GM06990 (cell line): ENCODE measurements at regions not wholly inside any gene's neighbourhood (a gene's known extent, or its start where the extent isn't known, plus 50 kb on each side); places are given as distances from the start of the nearest gene placed in this dataset.
"Not testable (repeated sequence)": the region's sequence is repeated elsewhere in the genome, so short reads cannot be mapped to it uniquely, and the experiment has no call there.

Source experiments
- DNase-seq: peaks from one replicate; pipeline ENCODE4 v3.0.0-alpha.2; 2011; ENCODE audit not compliant: insufficient read length; ENCODE audit errors: extremely low read depth
- H3K27me3 ChIP-seq: replicated peaks from 2 replicates; pipeline ENCODE4 v1.6.0; 2011; ENCODE audit warnings: low read length; ENCODE audit not compliant: control insufficient read depth, insufficient read depth
- H3K36me3 ChIP-seq: 2 replicates; pipeline ENCODE4 v1.5.1; 2011; ENCODE audit warnings: low read length; ENCODE audit not compliant: control insufficient read depth, insufficient read depth
- H3K4me3 ChIP-seq: replicated peaks from 2 replicates; pipeline ENCODE4 v1.5.1; 2011; ENCODE audit warnings: low read depth, mild to moderate bottlenecking, control low read depth, low read length
- TF ChIP-seq, protein P1 (sequence below): IDR thresholded peaks from 2 replicates; pipeline ENCODE4 v1.5.1; 2011; ENCODE audit warnings: low read length, control low read depth, mild to moderate bottlenecking, inconsistent platforms; ENCODE audit not compliant: insufficient read depth, poor library complexity, severe bottlenecking

DNA sequence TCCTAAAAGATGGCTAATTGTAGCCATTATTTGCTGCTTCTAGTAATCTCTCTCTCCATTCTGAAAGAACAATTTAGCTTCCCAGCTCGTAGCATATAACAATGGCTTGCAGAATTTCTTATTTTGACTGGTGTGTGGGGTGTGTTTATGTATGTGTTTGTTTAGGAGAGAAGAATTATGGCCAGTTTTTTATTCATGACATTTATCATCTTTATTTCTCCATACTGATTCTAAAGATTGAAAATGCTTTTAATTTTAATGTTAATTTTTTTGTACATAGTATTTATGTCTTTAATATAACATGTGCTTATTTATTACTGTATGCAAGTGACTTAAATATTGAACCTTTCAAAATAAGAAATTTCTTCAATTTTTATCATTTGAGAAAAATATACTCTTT, 115.8 kb upstream of the TMTC4 start:
- H3K36me3 ChIP-seq, result no peaks in the 10 kb centered on the region
- DNase-seq, result no peak
- no peak overlapping the region for H3K4me3 ChIP-seq
- H3K27me3 ChIP-seq, result no peaks in the 10 kb centered on the region
- TF ChIP-seq, protein P1, sequence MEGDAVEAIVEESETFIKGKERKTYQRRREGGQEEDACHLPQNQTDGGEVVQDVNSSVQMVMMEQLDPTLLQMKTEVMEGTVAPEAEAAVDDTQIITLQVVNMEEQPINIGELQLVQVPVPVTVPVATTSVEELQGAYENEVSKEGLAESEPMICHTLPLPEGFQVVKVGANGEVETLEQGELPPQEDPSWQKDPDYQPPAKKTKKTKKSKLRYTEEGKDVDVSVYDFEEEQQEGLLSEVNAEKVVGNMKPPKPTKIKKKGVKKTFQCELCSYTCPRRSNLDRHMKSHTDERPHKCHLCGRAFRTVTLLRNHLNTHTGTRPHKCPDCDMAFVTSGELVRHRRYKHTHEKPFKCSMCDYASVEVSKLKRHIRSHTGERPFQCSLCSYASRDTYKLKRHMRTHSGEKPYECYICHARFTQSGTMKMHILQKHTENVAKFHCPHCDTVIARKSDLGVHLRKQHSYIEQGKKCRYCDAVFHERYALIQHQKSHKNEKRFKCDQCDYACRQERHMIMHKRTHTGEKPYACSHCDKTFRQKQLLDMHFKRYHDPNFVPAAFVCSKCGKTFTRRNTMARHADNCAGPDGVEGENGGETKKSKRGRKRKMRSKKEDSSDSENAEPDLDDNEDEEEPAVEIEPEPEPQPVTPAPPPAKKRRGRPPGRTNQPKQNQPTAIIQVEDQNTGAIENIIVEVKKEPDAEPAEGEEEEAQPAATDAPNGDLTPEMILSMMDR, result no peak

DNA sequence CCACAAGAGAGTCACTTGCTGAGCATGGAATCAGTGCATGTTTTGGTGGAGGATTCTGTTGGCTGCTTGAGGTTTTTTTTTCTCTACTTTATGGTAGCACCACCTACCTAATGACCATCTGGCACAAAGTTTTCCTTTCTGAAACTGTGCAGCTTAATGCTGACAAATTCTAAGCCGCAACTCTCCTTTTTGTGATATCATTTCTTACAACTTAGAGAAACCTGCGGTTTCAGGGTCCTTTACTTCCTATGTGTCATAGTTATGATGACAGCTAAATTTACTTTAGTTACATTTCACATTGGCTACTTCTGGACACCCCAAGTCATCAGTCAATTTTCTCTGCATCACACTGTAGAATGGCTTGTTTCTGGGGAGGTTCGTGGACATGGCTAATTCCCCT, 115.4 kb upstream of the TMTC4 start:
- no peak overlapping the region for H3K4me3 ChIP-seq
- peak; percentile 41 for DNase-seq
- no peaks in the 10 kb centered on the region for H3K27me3 ChIP-seq
- H3K36me3 ChIP-seq, result no peaks in the 10 kb centered on the region
- TF ChIP-seq, protein P1, result no peak

DNA sequence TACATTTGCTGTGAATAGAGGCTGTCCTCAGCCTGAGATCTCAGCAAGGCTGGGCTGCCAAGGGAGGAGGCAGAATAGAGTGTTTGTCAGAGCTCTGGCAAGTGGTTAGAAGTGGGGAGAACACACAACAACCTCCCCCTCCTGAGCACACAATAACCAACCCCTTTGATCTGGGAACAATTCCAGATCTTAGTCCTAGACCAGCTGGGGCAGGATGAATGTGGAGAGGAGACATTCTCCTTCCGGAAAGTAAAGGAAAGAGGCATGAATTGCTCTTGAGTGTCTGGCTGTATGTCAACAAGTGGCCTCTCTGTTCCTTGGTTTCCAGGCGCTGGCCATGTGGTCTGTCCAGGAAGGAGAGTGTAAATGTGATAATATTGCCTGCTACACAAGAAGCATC, 114.9 kb upstream of the TMTC4 start:
- H3K36me3 ChIP-seq, result no peaks in the 10 kb centered on the region
- H3K4me3 ChIP-seq, result no peak overlapping the region
- H3K27me3 ChIP-seq, result no peaks in the 10 kb centered on the region
- no peak for DNase-seq
- TF ChIP-seq, protein P1, result no peak

DNA sequence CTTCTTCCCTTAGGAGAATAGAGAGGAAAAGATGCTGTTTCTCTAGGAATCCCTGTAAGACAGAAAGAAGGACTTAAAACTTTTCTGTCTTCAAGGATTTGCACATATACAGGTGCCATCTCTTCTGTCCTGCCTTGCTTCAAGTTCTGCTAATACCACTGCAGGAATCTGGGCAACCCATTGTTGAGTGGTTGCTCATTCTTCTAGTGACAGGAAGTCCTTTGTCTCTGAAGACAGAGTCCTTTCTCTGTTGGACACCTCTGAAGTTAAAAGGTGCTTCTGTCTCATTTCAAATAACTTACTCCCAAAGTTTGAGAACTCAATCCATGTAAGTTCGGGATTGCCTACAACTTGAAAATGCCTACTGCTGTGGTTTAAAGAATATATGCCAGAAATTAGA, 114.4 kb upstream of the TMTC4 start:
- Histone ChIP-seq H3K4me3 (no peak overlapping the region), H3K36me3 (no peaks in the 10 kb centered on the region), H3K27me3 (no peaks in the 10 kb centered on the region)
- TF ChIP-seq, protein P1, result no peak
- DNase-seq, result no peak

DNA sequence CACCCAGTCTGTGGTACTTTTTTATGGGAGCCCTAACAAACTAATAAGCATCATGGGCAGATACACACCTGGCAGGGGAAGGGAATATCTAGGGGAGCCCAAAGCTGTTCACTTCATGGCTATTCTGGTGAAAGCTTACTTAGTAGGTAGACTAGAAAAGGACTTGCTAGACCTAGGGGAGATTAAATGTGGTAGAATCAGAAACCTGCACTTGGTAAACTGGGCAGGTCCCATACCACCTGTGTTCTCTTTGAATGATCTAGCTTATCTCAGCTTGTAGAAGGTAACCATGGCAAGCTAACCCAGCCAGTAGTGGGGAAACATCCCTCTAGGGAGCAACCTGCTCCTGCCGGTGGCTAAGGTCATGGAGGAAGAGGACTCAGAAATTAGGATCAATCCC, 113.9 kb upstream of the TMTC4 start:
- Histone ChIP-seq H3K27me3 (no peaks in the 10 kb centered on the region), H3K36me3 (no peaks in the 10 kb centered on the region), H3K4me3 (no peak overlapping the region)
- no peak for DNase-seq
- TF ChIP-seq, protein P1, result no peak

DNA sequence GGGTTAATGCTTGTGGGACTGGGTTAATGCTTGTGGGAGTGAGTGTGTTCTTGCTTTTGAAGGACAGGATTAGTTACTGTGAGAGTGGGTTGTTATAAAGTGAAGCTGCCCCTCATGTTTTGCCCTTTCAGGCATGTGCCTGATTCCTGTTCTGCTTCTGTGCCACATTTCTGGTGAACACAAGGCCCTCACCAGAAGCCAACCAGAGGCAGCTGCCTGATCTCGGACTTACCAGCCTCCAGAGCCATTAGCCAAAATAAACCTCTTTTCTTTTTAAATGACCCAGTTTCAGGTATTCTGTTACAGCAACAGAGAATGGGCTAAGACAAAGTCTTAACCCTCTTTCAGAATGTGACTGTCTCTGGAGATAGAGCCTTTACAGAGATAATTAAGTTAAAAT, 113.3 kb upstream of the TMTC4 start:
- Histone ChIP-seq H3K27me3 (no peaks in the 10 kb centered on the region), H3K4me3 (no peak overlapping the region), H3K36me3 (no peaks in the 10 kb centered on the region)
- DNase-seq, result no peak
- TF ChIP-seq, protein P1, result no peak

DNA sequence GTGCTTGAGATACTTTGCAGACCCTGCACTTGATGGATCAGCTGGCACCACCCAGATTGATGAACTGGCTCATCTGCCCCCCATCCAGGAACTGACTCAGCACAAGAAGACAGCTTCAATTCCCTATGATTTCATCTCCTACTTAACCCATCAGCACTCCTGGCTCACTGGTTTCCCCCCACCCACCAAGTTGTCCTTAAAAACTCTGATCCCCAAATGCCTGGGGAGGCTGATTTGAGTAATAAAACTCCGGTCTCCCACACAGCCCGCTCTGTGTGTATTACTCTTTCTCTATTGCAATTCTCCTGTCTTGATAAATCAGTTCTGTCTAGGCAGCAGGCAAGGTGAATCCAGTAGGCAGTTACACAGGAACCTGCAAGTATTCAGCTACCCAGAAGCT, 102.1 kb upstream of the TMTC4 start:
- not testable (repeated sequence) for H3K27me3 ChIP-seq, H3K36me3 ChIP-seq, DNase-seq, H3K4me3 ChIP-seq
